Loucy (cell line): ENCODE measurements at regions not wholly inside any gene's neighbourhood (a gene's known extent, or its start where the extent isn't known, plus 50 kb on each side); places are given as distances from the start of the nearest gene placed in this dataset.

Experiments
- H2AFZ ChIP-seq: fragments of 200-600 bp; sonication (generic); 2 replicates; pipeline ENCODE4 v1.6.0; 2016; ENCODE audit warnings: antibody characterized with exemption, mild to moderate bottlenecking, low read length, moderate library complexity
- H3F3A ChIP-seq: fragments of 200-600 bp; 2 replicates; pipeline ENCODE4 v1.6.0; 2016; ENCODE audit warnings: antibody characterized with exemption, low read depth, mild to moderate bottlenecking
- H3K27me3 ChIP-seq: fragments of 200-600 bp; sonication (generic); 2 replicates; pipeline ENCODE4 v1.6.1; 2014; ENCODE audit warnings: low read length, mild to moderate bottlenecking; ENCODE audit not compliant: insufficient read depth, poor library complexity, severe bottlenecking
- H3K36me3 ChIP-seq: fragments of 200-600 bp; sonication (generic); 2 replicates; pipeline ENCODE4 v1.6.1; 2016; ENCODE audit warnings: low read length; ENCODE audit not compliant: insufficient read depth
- H3K4me1 ChIP-seq: fragments of 200-600 bp; sonication (generic); 2 replicates; pipeline ENCODE4 v1.5.1; 2014; ENCODE audit warnings: low read length, mild to moderate bottlenecking; ENCODE audit not compliant: insufficient read depth, poor library complexity, severe bottlenecking
- H3K4me2 ChIP-seq: fragments of 200-600 bp; sonication (generic); 2 replicates; pipeline ENCODE4 v1.6.0; 2014; ENCODE audit warnings: antibody characterized with exemption, low read length, low read depth, mild to moderate bottlenecking; ENCODE audit not compliant: poor library complexity, severe bottlenecking
- H3K4me3 ChIP-seq: fragments of 200-600 bp; sonication (generic); 2 replicates; pipeline ENCODE4 v1.5.1; 2014; ENCODE audit warnings: low read length, mild to moderate bottlenecking, mixed read lengths; ENCODE audit not compliant: poor library complexity, severe bottlenecking
- H3K79me2 ChIP-seq: fragments of 200-600 bp; sonication (generic); 2 replicates; pipeline ENCODE4 v1.6.1; 2014; ENCODE audit warnings: low read length; ENCODE audit not compliant: insufficient read depth
- H3K9ac ChIP-seq: fragments of 200-600 bp; sonication (generic); 2 replicates; pipeline ENCODE4 v1.6.0; 2014; ENCODE audit warnings: mild to moderate bottlenecking, low read depth, low read length, moderate library complexity; ENCODE audit not compliant: poor library complexity, severe bottlenecking
- H3K9me2 ChIP-seq: fragments of 200-600 bp; sonication (generic); replicated peaks from 2 replicates; pipeline ENCODE4 v1.6.1; 2016; ENCODE audit warnings: low read depth, low read length, mixed read lengths
- H3K9me3 ChIP-seq: fragments of 200-600 bp; sonication (generic); 2 replicates; pipeline ENCODE4 v1.6.1; 2014; ENCODE audit warnings: mild to moderate bottlenecking, antibody characterized with exemption, low read length, low read depth; ENCODE audit not compliant: insufficient read depth
- H4K20me1 ChIP-seq: fragments of 200-600 bp; sonication (generic); 2 replicates; pipeline ENCODE4 v1.6.0; 2014; ENCODE audit warnings: antibody characterized with exemption, low read length, mild to moderate bottlenecking; ENCODE audit not compliant: insufficient read depth, poor library complexity, severe bottlenecking
- EZH2phosphoT487 ChIP-seq: fragments of 200-600 bp; IDR thresholded peaks from 2 replicates; pipeline ENCODE4 v1.6.1; 2018; ENCODE audit warnings: antibody characterized with exemption, mild to moderate bottlenecking, moderate library complexity, borderline replicate concordance
- TF ChIP-seq, protein P1 (sequence below): fragments of 200-600 bp; sonication (generic); conservative IDR thresholded peaks from 2 replicates; pipeline ENCODE4 v1.5.1; 2014; ENCODE audit warnings: mild to moderate bottlenecking, antibody characterized with exemption, low read length

DNA sequence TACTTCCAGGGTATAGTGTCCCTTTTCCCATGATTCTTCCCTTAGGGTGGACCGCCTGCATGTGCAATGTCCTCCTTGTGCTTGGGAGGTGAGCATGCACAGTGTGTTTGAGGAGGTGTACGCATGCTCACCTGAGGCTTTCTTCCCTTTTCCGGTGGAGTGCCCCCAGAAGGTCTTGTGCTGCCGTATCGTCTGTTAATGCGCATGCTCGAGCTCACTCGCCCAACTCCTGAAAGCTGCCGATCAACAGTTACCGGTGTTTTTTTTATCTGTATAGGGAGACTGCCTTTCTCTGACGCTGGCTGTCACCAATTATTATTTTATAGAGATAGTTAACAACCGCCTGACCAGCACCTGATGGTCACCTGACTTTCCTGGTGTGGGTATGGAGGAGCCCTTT, 458.8 kb upstream of the MEX3C start:
- Histone ChIP-seq H3K9me3 (no peaks in the 10 kb centered on the region), H4K20me1 (no peaks in the 10 kb centered on the region), H3F3A (no peaks in the 10 kb centered on the region), H3K4me3 (no peak overlapping the region), H2AFZ (no peak overlapping the region), H3K9me2 (no peaks in the 10 kb centered on the region), H3K79me2 (no peaks in the 10 kb centered on the region), H3K4me2 (no peak overlapping the region), H3K36me3 (no peaks in the 10 kb centered on the region), H3K4me1 (no peaks in the 10 kb centered on the region), H3K27me3 (no peaks in the 10 kb centered on the region), H3K9ac (no peak overlapping the region)
- TF ChIP-seq, protein P1, sequence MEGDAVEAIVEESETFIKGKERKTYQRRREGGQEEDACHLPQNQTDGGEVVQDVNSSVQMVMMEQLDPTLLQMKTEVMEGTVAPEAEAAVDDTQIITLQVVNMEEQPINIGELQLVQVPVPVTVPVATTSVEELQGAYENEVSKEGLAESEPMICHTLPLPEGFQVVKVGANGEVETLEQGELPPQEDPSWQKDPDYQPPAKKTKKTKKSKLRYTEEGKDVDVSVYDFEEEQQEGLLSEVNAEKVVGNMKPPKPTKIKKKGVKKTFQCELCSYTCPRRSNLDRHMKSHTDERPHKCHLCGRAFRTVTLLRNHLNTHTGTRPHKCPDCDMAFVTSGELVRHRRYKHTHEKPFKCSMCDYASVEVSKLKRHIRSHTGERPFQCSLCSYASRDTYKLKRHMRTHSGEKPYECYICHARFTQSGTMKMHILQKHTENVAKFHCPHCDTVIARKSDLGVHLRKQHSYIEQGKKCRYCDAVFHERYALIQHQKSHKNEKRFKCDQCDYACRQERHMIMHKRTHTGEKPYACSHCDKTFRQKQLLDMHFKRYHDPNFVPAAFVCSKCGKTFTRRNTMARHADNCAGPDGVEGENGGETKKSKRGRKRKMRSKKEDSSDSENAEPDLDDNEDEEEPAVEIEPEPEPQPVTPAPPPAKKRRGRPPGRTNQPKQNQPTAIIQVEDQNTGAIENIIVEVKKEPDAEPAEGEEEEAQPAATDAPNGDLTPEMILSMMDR = no peak
- TF ChIP-seq EZH2phosphoT487 = no peak

DNA sequence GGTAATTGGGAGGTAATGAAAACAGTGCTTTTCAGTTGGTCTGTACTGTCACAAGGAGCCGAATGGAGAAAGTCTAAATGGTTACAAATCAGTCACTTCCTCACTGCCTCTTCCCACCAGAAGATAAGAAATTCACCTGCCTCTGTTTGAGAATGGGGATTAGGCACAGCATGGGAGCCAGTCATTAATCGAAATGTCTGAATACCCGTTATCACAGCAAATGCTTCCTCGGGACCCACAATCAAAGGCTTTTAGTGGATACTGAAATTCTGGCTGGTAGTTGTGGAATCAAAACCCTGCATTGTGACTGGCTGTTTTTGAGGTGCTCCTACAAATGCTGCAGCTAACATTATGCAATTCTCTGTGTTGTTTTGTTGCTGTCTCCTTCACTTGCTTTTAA, 461.0 kb upstream of the MEX3C start:
- Histone ChIP-seq H3K79me2 (no peaks in the 10 kb centered on the region), H3K4me3 (no peak overlapping the region), H3K4me1 (no peaks in the 10 kb centered on the region), H3K9me3 (no peaks in the 10 kb centered on the region), H3F3A (no peaks in the 10 kb centered on the region), H4K20me1 (no peaks in the 10 kb centered on the region), H3K4me2 (no peak overlapping the region), H3K9me2 (no peaks in the 10 kb centered on the region), H3K27me3 (no peaks in the 10 kb centered on the region), H3K9ac (no peak overlapping the region), H3K36me3 (no peaks in the 10 kb centered on the region), H2AFZ (no peak overlapping the region)
- TF ChIP-seq EZH2phosphoT487 = no peak
- TF ChIP-seq, protein P1 = no peak

DNA sequence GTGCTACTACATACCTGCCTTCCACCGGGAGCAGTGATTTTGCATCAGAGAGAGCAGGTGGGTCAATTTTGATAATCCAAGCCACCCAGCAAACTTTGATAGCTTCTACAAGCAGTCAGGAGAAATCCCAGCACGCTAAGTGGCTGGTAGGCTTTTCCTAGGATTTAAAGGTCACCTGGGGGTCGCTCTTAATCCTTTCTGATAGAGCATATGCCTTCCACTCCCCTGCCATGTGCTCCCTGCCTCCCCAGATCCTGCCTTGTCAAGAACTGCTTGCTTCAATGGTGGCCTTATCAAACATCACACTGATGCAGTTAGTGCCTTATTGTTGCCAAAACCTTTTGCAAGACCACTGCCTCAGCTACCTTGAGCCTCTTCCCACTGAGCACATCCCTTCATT, 462.3 kb upstream of the MEX3C start:
- Histone ChIP-seq H3K9me3 (no peaks in the 10 kb centered on the region), H3K79me2 (no peaks in the 10 kb centered on the region), H3K36me3 (no peaks in the 10 kb centered on the region), H3K9me2 (no peaks in the 10 kb centered on the region), H2AFZ (no peak overlapping the region), H3K4me3 (no peak overlapping the region), H3K4me2 (no peak overlapping the region), H3K27me3 (no peaks in the 10 kb centered on the region), H4K20me1 (no peaks in the 10 kb centered on the region), H3K9ac (no peak overlapping the region), H3K4me1 (no peaks in the 10 kb centered on the region), H3F3A (no peaks in the 10 kb centered on the region)
- TF ChIP-seq, protein P1 = no peak
- no peak for TF ChIP-seq EZH2phosphoT487
